KMS-11 (cell line): ENCODE measurements at regions not wholly inside any gene's neighbourhood (a gene's known extent, or its start where the extent isn't known, plus 50 kb on each side); places are given as distances from the start of the nearest gene placed in this dataset.

ENCODE experiments used
- H2AFZ ChIP-seq: fragments of 200-600 bp; sonication (generic); 2 replicates; pipeline ENCODE4 v1.6.1; 2016; ENCODE audit warnings: antibody characterized with exemption, mixed run types, low read depth
- H3K27ac ChIP-seq: fragments of 200-600 bp; sonication (generic); 2 replicates; pipeline ENCODE4 v1.6.1; 2016; ENCODE audit warnings: mild to moderate bottlenecking, mixed run types
- H3K27me3 ChIP-seq: fragments of 200-600 bp; sonication (generic); 2 replicates; pipeline ENCODE4 v1.6.1; 2017; ENCODE audit warnings: mild to moderate bottlenecking, low read depth, mixed run types, moderate library complexity; ENCODE audit not compliant: insufficient read depth
- H3K36me3 ChIP-seq: fragments of 200-600 bp; sonication (generic); 2 replicates; pipeline ENCODE4 v1.6.1; 2017; ENCODE audit warnings: mild to moderate bottlenecking, mixed run types; ENCODE audit not compliant: insufficient read depth
- H3K4me1 ChIP-seq: fragments of 200-600 bp; sonication (generic); 2 replicates; pipeline ENCODE4 v1.6.1; 2016; ENCODE audit warnings: mild to moderate bottlenecking, low read depth, mixed run types; ENCODE audit not compliant: poor library complexity, severe bottlenecking
- H3K4me2 ChIP-seq: fragments of 200-600 bp; sonication (generic); 2 replicates; pipeline ENCODE4 v1.7.0; 2016; ENCODE audit warnings: mild to moderate bottlenecking, mixed run types
- H3K4me3 ChIP-seq: fragments of 200-600 bp; sonication (generic); IDR thresholded peaks from 2 replicates; pipeline ENCODE4 v1.6.1; 2017; ENCODE audit warnings: low read depth, low read length, mixed read lengths; ENCODE audit not compliant: insufficient read depth
- H3K79me2 ChIP-seq: fragments of 200-600 bp; sonication (generic); 2 replicates; pipeline ENCODE4 v1.6.1; 2016; ENCODE audit warnings: low read depth, mixed run types; ENCODE audit not compliant: insufficient read depth
- H3K9ac ChIP-seq: fragments of 200-600 bp; sonication (generic); 2 replicates; pipeline ENCODE4 v1.6.1; 2016; ENCODE audit warnings: mild to moderate bottlenecking, mixed run types
- H4K20me1 ChIP-seq: fragments of 200-600 bp; sonication (generic); 2 replicates; pipeline ENCODE4 v1.6.1; 2016; ENCODE audit warnings: mild to moderate bottlenecking, mixed run types; ENCODE audit not compliant: insufficient read depth
- TF ChIP-seq, protein P1 (sequence below): fragments of 200-600 bp; sonication (generic); conservative IDR thresholded peaks from 2 replicates; pipeline ENCODE4 v1.6.1; 2017; ENCODE audit warnings: low read depth, mild to moderate bottlenecking, antibody characterized with exemption, low read length, moderate library complexity, mixed read lengths

DNA sequence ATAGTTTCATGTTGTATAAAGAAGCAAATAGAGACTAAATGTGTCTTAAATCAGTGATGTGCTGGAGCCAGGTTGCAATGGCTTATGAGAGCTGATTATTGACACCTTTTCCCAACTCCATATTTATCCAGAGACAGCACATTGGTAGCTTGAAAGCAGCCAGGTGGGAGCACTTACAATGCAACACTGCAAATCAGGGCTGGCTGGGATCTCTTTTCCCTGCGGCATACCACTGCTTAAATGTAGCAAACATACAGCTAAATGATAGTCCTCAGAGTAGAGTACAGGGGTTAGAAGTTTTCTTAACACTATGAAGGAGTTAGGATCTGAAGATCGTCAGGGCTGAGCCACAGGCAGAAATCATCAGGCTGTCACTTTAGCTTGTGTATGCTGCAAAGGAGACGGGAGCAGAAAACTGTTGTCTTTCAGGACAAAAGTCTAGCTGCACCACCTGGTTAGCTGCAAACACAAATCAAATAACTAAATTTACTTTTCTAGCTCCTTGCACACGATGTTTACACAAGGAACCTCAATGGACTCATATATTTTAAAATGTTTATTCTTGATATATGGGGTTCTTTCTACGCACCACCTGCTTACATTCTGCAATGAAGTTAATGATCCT lies 527.3 kb downstream of the TLL1 start:
- Histone ChIP-seq H3K27ac (no peak overlapping the region), H3K27me3 (no peaks in the 10 kb centered on the region), H3K9ac (no peak overlapping the region), H3K4me2 (no peak overlapping the region), H3K4me3 (no peak overlapping the region), H3K4me1 (no peaks in the 10 kb centered on the region), H3K36me3 (no peaks in the 10 kb centered on the region), H3K79me2 (no peaks in the 10 kb centered on the region), H2AFZ (no peak overlapping the region), H4K20me1 (no peaks in the 10 kb centered on the region)
- TF ChIP-seq, protein P1, sequence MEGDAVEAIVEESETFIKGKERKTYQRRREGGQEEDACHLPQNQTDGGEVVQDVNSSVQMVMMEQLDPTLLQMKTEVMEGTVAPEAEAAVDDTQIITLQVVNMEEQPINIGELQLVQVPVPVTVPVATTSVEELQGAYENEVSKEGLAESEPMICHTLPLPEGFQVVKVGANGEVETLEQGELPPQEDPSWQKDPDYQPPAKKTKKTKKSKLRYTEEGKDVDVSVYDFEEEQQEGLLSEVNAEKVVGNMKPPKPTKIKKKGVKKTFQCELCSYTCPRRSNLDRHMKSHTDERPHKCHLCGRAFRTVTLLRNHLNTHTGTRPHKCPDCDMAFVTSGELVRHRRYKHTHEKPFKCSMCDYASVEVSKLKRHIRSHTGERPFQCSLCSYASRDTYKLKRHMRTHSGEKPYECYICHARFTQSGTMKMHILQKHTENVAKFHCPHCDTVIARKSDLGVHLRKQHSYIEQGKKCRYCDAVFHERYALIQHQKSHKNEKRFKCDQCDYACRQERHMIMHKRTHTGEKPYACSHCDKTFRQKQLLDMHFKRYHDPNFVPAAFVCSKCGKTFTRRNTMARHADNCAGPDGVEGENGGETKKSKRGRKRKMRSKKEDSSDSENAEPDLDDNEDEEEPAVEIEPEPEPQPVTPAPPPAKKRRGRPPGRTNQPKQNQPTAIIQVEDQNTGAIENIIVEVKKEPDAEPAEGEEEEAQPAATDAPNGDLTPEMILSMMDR: no peak

DNA sequence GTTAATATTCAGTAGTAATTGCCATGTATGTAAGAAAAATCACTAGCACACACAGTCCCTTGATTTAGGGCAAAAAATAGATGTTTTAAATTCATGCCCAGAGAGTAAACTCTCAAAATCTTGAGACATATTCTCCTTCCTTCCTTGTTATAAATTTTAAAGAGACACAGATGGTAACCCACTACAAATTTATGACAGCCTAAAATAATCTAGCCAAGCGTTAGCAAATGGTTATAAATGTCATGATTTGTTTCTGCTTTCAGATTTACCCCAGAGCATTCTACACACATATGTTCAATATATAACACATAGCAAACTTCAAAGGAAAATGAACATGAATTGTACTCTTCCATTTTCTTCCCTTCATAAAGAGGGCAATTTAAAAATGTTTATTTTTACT lies 540.3 kb downstream of the TLL1 start:
- Histone ChIP-seq H4K20me1 (no peaks in the 10 kb centered on the region), H3K4me2 (no peak overlapping the region), H3K27ac (no peak overlapping the region), H3K9ac (no peak overlapping the region), H3K4me1 (no peaks in the 10 kb centered on the region), H2AFZ (no peak overlapping the region), H3K36me3 (no peaks in the 10 kb centered on the region), H3K79me2 (no peaks in the 10 kb centered on the region), H3K27me3 (no peaks in the 10 kb centered on the region), H3K4me3 (no peak overlapping the region)
- TF ChIP-seq, protein P1: no peak

DNA sequence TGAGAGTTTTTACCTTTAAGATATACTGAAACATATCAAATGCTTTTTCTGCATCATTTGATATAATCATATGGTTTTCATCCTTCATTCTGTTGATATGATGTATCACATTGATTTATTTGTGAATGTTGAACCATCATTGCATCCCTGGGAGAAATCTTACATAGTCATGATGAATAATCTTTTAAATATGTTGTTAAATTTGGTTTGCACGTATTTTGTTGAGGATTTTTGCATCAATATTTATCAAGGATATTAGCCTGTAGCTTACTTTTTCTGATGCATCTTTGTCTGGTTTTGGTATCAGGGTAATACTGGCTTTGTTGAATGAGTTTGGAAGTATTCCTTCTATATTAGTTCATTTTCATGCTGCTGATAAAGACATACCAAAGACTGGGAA lies 541.4 kb downstream of the TLL1 start:
- Histone ChIP-seq H3K27me3 (no peaks in the 10 kb centered on the region), H3K27ac (no peak overlapping the region), H3K79me2 (no peaks in the 10 kb centered on the region), H3K9ac (no peak overlapping the region), H3K4me2 (no peak overlapping the region), H2AFZ (no peak overlapping the region), H3K36me3 (no peaks in the 10 kb centered on the region), H4K20me1 (no peaks in the 10 kb centered on the region), H3K4me3 (no peak overlapping the region), H3K4me1 (no peaks in the 10 kb centered on the region)
- TF ChIP-seq, protein P1: no peak

DNA sequence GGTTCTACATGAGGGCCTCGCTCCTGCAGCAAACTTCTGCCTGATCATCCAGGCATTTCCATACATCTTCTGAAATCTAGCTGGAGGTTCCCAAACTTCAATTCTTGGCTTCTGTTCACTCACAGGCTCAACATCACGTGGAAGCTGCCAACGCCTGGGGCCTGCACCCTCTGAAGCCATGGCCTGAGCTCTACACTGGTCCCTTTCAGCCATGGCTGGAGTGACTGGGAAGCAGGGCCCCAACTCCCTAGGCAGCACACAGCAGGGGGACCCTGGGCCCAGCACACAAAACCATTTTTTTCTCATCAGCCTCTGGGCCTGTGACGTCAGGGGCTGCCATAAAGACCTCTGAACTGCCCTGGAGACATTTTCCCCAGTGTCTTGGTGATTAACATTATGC lies 542.7 kb downstream of the TLL1 start:
- Histone ChIP-seq H4K20me1 (no peaks in the 10 kb centered on the region), H3K4me1 (no peaks in the 10 kb centered on the region), H2AFZ (no peak overlapping the region), H3K27me3 (no peaks in the 10 kb centered on the region), H3K27ac (no peak overlapping the region), H3K79me2 (no peaks in the 10 kb centered on the region), H3K4me2 (no peak overlapping the region), H3K36me3 (no peaks in the 10 kb centered on the region), H3K9ac (no peak overlapping the region), H3K4me3 (no peak overlapping the region)
- TF ChIP-seq, protein P1: no peak
